ENCODE measurements at regions not wholly inside any gene's neighbourhood (a gene's known extent, or its start where the extent isn't known, plus 50 kb on each side); places are given as distances from the start of the nearest gene placed in this dataset.

DNA sequence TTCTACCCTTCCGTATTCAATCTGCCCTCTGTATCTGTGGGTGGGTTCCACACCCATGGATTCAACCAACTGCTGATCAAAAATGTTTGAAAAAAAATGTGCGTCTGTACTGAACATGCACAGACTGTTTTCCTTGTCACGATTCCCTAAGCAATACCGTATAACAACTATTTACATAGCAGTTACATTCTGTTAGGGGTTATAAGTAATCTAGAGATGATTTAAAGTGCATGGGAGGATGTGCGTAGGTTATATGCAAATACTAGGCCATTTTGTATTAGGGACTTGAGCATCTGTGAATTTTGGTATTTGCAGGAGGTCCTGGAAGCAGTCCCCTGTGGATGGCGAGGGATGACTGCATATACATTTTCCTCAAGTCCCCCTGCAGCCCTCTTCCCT, 486.9 kb downstream of the PREX1 start:
- H4K20me1 ChIP-seq (ENCODE audit: insufficient read depth, low read length), result no peaks in the 10 kb centered on the region
- H2AFZ ChIP-seq (ENCODE audit: insufficient read depth, low read depth, low read length, poor library complexity, severe bottlenecking), result no peak overlapping the region
- Mint-ChIP-seq H3K4me3 (no peak overlapping the region), H3K4me1 (no peaks in the 10 kb centered on the region), H3K27me3 (ENCODE audit: low read depth in 3 of 3) (peaks cover 4 to 16% (median 11%) of the 10 kb centered on the region in 3 donors), H3K9me3 (peaks cover 0 to 3% (median 0%) of the 10 kb centered on the region in 7 donors), H3K27ac (no peak overlapping the region), H3K36me3 (no peaks in the 10 kb centered on the region)
- no peak for DNase-seq
- no peak overlapping the region for H3K4me2 ChIP-seq (replicated peaks; ENCODE audit: extremely low read depth, low read length, poor library complexity, severe bottlenecking)
- no peak overlapping the region for H3K27ac ChIP-seq (ENCODE audit: low read depth in 1 of 2, low read length in 2 of 2)
- no peak overlapping the region for H3K9ac ChIP-seq (ENCODE audit: insufficient read depth, low read length, poor library complexity, severe bottlenecking)
- no peaks in the 10 kb centered on the region for H3K79me2 ChIP-seq (ENCODE audit: insufficient read depth, low read length)
- TF ChIP-seq, protein P1, sequence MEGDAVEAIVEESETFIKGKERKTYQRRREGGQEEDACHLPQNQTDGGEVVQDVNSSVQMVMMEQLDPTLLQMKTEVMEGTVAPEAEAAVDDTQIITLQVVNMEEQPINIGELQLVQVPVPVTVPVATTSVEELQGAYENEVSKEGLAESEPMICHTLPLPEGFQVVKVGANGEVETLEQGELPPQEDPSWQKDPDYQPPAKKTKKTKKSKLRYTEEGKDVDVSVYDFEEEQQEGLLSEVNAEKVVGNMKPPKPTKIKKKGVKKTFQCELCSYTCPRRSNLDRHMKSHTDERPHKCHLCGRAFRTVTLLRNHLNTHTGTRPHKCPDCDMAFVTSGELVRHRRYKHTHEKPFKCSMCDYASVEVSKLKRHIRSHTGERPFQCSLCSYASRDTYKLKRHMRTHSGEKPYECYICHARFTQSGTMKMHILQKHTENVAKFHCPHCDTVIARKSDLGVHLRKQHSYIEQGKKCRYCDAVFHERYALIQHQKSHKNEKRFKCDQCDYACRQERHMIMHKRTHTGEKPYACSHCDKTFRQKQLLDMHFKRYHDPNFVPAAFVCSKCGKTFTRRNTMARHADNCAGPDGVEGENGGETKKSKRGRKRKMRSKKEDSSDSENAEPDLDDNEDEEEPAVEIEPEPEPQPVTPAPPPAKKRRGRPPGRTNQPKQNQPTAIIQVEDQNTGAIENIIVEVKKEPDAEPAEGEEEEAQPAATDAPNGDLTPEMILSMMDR (IDR thresholded peaks at IDR 0.05), result no peak
- no peaks in the 10 kb centered on the region for H3K27me3 ChIP-seq (ENCODE audit: control insufficient read depth in 2 of 2, insufficient read depth in 2 of 2, low read length in 2 of 2)
- no peaks in the 10 kb centered on the region for H3K9me3 ChIP-seq (replicated peaks in 1 of 2; ENCODE audit: control insufficient read depth in 1 of 2, insufficient read depth in 1 of 2, low read length in 2 of 2)
- intact Hi-C loops (cut with micrococcal nuclease), result no loop called here
- no peaks in the 10 kb centered on the region for H3K36me3 ChIP-seq (replicated peaks in 1 of 2; ENCODE audit: control insufficient read depth in 1 of 2, insufficient read depth in 2 of 2, low read length in 2 of 2)
- H3K4me1 ChIP-seq (ENCODE audit: control insufficient read depth in 1 of 2, insufficient read depth in 2 of 2, low read length in 2 of 2), result no peaks in the 10 kb centered on the region
- no peak overlapping the region for H3K4me3 ChIP-seq (replicated peaks in 1 of 3; ENCODE audit: low read depth in 2 of 3, low read length in 3 of 3)
- WGBS (ENCODE audit: insufficient coverage), result 80% methylated on average over 2 of the region's 6 CpGs

DNA sequence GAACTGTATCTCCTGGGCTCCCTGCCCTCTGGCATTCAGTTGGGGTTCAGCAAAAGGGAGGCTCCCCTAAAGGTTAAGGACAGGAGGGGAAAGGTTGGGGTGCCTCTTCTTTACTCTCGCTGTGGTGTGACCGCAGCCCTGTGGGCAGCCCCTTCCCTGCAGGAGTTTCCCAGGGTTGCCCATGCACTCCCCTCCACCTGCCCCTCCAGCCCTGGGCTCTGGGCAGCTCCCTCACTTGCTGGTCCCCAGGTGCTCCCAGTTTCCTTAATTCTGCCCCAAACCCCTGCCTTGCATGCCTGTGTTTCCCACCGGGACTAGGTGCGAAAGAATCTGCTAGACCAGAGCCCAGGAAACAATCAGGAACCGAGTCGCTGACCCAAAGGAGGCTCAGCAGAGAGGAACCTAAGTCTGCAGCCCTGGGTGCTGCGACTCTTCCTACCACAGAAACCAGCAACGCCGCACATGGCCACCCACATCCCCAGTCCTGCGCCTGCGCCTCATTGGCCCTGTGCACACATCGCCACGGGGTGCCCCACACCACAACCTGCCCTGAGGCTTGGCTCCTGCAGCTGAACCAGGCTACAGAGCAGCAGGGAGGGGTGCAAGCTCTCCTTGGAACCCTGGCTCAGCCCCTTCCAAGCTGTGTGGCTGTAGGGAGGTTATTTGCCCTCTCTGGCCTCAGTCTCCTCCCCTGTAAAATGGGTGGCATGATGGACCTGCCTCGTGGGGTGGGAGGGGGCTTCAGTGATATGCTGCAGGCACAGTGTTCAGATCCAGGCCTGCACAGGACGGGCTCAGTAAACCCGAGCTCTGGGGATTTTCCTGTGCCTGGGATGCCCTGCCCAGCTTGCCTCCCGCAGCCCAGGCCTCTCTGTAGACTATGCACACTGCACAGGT, 487.6 kb downstream of the PREX1 start:
- no peak overlapping the region for H3K4me2 ChIP-seq (replicated peaks; ENCODE audit: extremely low read depth, low read length, poor library complexity, severe bottlenecking)
- no peak overlapping the region for H3K27ac ChIP-seq (ENCODE audit: low read depth in 1 of 2, low read length in 2 of 2)
- no peak overlapping the region for H3K27ac Mint-ChIP-seq
- H3K4me3 Mint-ChIP-seq, result no peak overlapping the region
- intact Hi-C loops (cut with micrococcal nuclease), result no loop called here
- H3K4me1 ChIP-seq (ENCODE audit: control insufficient read depth in 1 of 2, insufficient read depth in 2 of 2, low read length in 2 of 2), result no peaks in the 10 kb centered on the region
- peaks cover 0 to 5% (median 0%) of the 10 kb centered on the region in 7 donors for H3K9me3 Mint-ChIP-seq
- no peaks in the 10 kb centered on the region for H4K20me1 ChIP-seq (ENCODE audit: insufficient read depth, low read length)
- no peaks in the 10 kb centered on the region for H3K4me1 Mint-ChIP-seq
- TF ChIP-seq, protein P1 (IDR thresholded peaks at IDR 0.05), result no peak
- H3K36me3 ChIP-seq (replicated peaks in 1 of 2; ENCODE audit: control insufficient read depth in 1 of 2, insufficient read depth in 2 of 2, low read length in 2 of 2), result no peaks in the 10 kb centered on the region
- no peak overlapping the region for H3K9ac ChIP-seq (ENCODE audit: insufficient read depth, low read length, poor library complexity, severe bottlenecking)
- H3K27me3 Mint-ChIP-seq (ENCODE audit: low read depth in 3 of 3), result peaks cover 4 to 16% (median 11%) of the 10 kb centered on the region in 3 donors
- WGBS (ENCODE audit: insufficient coverage), result 77% methylated on average over 12 of the region's 17 CpGs
- no peak for DNase-seq
- H3K36me3 Mint-ChIP-seq, result no peaks in the 10 kb centered on the region
- H3K9me3 ChIP-seq (replicated peaks in 1 of 2; ENCODE audit: control insufficient read depth in 1 of 2, insufficient read depth in 1 of 2, low read length in 2 of 2), result no peaks in the 10 kb centered on the region
- no peak overlapping the region for H3K4me3 ChIP-seq (replicated peaks in 1 of 3; ENCODE audit: low read depth in 2 of 3, low read length in 3 of 3)
- H3K79me2 ChIP-seq (ENCODE audit: insufficient read depth, low read length), result no peaks in the 10 kb centered on the region
- H2AFZ ChIP-seq (ENCODE audit: insufficient read depth, low read depth, low read length, poor library complexity, severe bottlenecking), result no peak overlapping the region
- no peaks in the 10 kb centered on the region for H3K27me3 ChIP-seq (ENCODE audit: control insufficient read depth in 2 of 2, insufficient read depth in 2 of 2, low read length in 2 of 2)

Measured in CD14-positive monocyte (primary cell).